DLD1 (cell line): ENCODE measurements at regions not wholly inside any gene's neighbourhood (a gene's known extent, or its start where the extent isn't known, plus 50 kb on each side); places are given as distances from the start of the nearest gene placed in this dataset.
"Not testable (repeated sequence)": the region's sequence is repeated elsewhere in the genome, so short reads cannot be mapped to it uniquely, and the experiment has no call there.

Source experiments
- in situ Hi-C: cut with HindIII; loops from 2 replicates; pipeline ENCODE4 v1.10.0; 2017; ENCODE audit warnings: low sequenced_read_pairs

- in situ Hi-C loops, result no loop called here
Measured at GRCh38 chr5:174816858-174817257, 92.5 kb downstream of the MSX2 start.

- in situ Hi-C loops, result no loop called here
Measured at GRCh38 chr5:174811438-174811837, 87.1 kb downstream of the MSX2 start.

GRCh38 chr5:174810796-174811195 is 86.4 kb downstream of the MSX2 start:
- in situ Hi-C loops, result no loop called here

GRCh38 chr5:174807471-174807870 is 83.1 kb downstream of the MSX2 start:
- in situ Hi-C loops, result no loop called here

- in situ Hi-C loops, result no loop called here
Measured at GRCh38 chr5:174806729-174807128, 82.3 kb downstream of the MSX2 start.

GRCh38 chr5:174801798-174802197 is 77.4 kb downstream of the MSX2 start:
- in situ Hi-C loops, result no loop called here

- in situ Hi-C loops, result no loop called here
Measured at GRCh38 chr5:174800435-174800834, 76.1 kb downstream of the MSX2 start.

GRCh38 chr5:174799121-174799520 is 74.7 kb downstream of the MSX2 start:
- in situ Hi-C loops, result no loop called here

- in situ Hi-C loops, result no loop called here
Measured at GRCh38 chr5:174798551-174798951, 74.2 kb downstream of the MSX2 start.

GRCh38 chr5:174796711-174797192 is 72.4 kb downstream of the MSX2 start:
- in situ Hi-C loops, result no loop called here

GRCh38 chr5:174794931-174795672 is 70.7 kb downstream of the MSX2 start:
- in situ Hi-C loops, result no loop called here

GRCh38 chr5:174793684-174794328 is 69.4 kb downstream of the MSX2 start:
- in situ Hi-C loops, result no loop called here

GRCh38 chr5:174793076-174793475 is 68.7 kb downstream of the MSX2 start:
- in situ Hi-C loops, result no loop called here

GRCh38 chr5:174792265-174792664 is 67.9 kb downstream of the MSX2 start:
- in situ Hi-C loops, result not testable (repeated sequence)

GRCh38 chr5:174790906-174791305 is 66.5 kb downstream of the MSX2 start:
- in situ Hi-C loops, result no loop called here

GRCh38 chr5:174789596-174789995 is 65.2 kb downstream of the MSX2 start:
- in situ Hi-C loops, result no loop called here

GRCh38 chr5:174785120-174785680 is 60.8 kb downstream of the MSX2 start:
- in situ Hi-C loops, result no loop called here
